T-helper 17 cell (primary cell): ENCODE measurements at regions not wholly inside any gene's neighbourhood (a gene's known extent, or its start where the extent isn't known, plus 50 kb on each side); places are given as distances from the start of the nearest gene placed in this dataset.
A peak's percentile ranks its signal among the peaks of the same experiment; 100 is the strongest.

Experiments
- ATAC-seq: fragments of 150-1000 bp; cut with Tn5 transposase; 2 replicates; pipeline ENCODE4 v1.10.0; 2021; ENCODE audit warnings: mild to moderate bottlenecking, moderate library complexity
- DNase-seq, 3 donors: peaks; one replicate each; pipeline versions ENCODE4 v3.0.0 to v3.0.0-alpha.2; 2020 to 2021
- H3K9me3 ChIP-seq: one replicate; pipeline ENCODE4 v1.7.0; 2013; ENCODE audit warnings: low read length, mild to moderate bottlenecking; ENCODE audit not compliant: control insufficient read depth, poor library complexity, severe bottlenecking
- H3K27ac Mint-ChIP-seq: one replicate; pipeline ENCODE4 v1.8.0; 2022; ENCODE audit warnings: mild to moderate bottlenecking, moderate library complexity, mixed read lengths
- H3K27me3 Mint-ChIP-seq: one replicate; pipeline ENCODE4 v1.8.0; 2022; ENCODE audit warnings: mixed read lengths
- H3K36me3 Mint-ChIP-seq: one replicate; pipeline ENCODE4 v1.8.0; 2022; ENCODE audit warnings: low read depth, mixed read lengths
- H3K4me1 Mint-ChIP-seq: one replicate; pipeline ENCODE4 v1.8.0; 2022; ENCODE audit warnings: mild to moderate bottlenecking, mixed read lengths
- H3K4me3 Mint-ChIP-seq: one replicate; pipeline ENCODE4 v1.8.0; 2022; ENCODE audit warnings: mild to moderate bottlenecking, moderate library complexity, mixed read lengths

DNA sequence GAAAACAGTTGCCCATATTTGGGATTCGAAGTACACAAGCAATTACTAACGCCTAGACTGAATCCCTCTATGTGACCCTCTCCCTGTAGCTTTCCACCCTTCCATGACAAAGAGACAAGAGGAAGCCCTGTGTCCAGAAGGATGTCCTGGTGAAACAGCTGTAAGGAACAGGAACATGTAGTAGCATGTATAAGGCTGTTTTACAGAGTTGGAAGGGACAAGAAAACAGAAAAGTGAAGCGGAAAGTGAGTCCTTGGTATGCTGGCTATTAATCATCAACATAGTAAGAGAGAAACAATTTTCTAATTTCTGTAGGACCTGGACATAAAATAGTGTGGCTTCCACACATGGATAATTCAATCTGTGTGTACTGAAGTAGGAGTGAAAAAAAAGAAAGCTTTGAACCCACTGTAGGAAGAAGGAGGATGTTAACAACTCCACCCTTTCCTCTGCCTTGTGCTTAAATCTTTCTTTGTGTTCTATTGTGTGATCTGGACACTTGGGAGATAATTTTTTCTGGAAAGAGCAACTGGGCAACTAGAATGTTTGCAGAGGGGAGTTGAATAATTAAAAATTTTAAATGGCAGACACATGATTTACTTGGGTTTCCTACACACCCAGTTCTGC is 162.3 kb upstream of the ZSWIM2 start:
- H3K4me3 Mint-ChIP-seq: no peak overlapping the region
- DNase-seq (no peak), ATAC-seq (no peak)
- H3K4me1 Mint-ChIP-seq: no peaks in the 10 kb centered on the region
- no peaks in the 10 kb centered on the region for H3K36me3 Mint-ChIP-seq
- no peaks in the 10 kb centered on the region for H3K27me3 Mint-ChIP-seq
- H3K27ac Mint-ChIP-seq: no peak overlapping the region
- no peaks in the 10 kb centered on the region for H3K9me3 ChIP-seq

DNA sequence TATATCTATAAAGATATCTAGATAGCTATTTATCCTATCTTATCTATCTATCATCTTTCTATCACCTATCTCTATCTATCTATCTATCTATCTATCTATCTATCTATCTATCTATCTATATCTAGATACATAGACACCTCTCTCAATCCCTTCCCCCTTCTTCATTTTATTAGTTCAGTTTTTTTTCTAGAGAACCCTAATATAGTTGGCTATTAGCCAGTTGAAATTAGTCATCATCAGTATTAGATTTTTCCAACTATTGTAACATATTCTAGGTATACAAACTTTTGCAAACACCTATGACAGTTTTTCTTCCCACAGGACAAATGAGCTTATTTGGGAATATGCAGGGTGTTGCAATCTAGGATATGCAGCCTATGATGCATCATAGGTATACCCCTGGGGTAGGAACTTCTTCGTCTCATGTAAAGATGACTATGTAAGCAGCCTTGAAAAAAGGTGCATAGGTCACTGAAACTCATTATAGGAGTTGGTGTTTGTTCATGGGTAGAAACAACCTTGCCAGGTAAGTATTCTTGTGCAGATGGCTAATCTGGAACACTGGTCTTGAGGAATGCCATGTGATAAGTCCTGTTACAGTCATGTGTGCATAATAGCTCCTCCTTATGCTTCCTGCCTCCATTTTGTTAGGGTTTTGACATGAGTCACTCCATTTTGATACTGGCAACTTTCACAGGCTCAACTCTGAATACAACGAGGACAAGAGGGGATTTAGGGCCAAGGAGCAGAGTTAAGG is 160.7 kb upstream of the ZSWIM2 start:
- ATAC-seq: no peak
- no peak for DNase-seq
- no peaks in the 10 kb centered on the region for H3K4me1 Mint-ChIP-seq
- H3K9me3 ChIP-seq: no peaks in the 10 kb centered on the region
- H3K27me3 Mint-ChIP-seq: no peaks in the 10 kb centered on the region
- no peak overlapping the region for H3K27ac Mint-ChIP-seq
- no peak overlapping the region for H3K4me3 Mint-ChIP-seq
- no peaks in the 10 kb centered on the region for H3K36me3 Mint-ChIP-seq

DNA sequence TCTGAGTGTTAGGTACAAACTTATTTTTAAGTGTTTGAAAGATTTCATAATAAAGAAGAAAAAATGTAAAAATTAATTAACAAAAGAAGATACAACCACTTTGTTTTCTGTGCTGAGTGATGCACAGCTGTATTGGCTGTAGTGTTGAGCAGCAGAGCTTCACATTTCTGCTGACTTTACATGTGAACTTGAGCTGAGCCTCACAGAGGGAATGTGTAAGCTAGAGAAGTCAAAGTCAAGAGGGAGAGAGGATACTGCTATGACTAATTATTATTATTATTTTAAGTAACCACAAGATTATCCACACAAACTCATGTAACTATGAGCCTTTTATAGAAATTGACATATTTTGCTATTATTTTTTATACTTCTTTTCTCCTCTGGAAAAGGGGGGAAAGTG is 159.1 kb upstream of the ZSWIM2 start:
- H3K4me3 Mint-ChIP-seq: no peak overlapping the region
- peaks cover 6% of the 10 kb centered on the region for H3K27me3 Mint-ChIP-seq
- DNase-seq (no peak), ATAC-seq (no peak)
- no peaks in the 10 kb centered on the region for H3K36me3 Mint-ChIP-seq
- H3K4me1 Mint-ChIP-seq: no peaks in the 10 kb centered on the region
- no peaks in the 10 kb centered on the region for H3K9me3 ChIP-seq
- no peak overlapping the region for H3K27ac Mint-ChIP-seq

DNA sequence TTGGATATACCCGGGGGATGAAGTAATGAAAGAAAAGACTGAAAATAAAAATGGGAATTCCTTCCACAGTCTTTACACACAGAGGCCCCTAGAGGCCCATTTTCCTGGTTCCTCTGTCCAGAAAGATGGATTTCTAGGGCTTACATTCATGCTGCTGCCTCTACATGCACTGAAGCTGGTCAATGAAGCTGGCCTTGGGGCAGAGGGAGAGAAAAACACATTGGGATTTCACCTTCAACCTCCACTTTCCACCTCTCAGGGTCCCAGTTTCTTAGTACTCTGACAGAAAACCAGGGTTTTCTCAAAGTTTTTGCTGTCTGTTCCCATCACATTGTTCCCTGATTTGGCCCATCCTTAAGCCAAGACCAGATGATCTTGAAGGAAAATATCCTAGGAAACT is 154.6 kb upstream of the ZSWIM2 start:
- Mint-ChIP-seq H3K4me3 (no peak overlapping the region), H3K27me3 (peaks cover 6% of the 10 kb centered on the region), H3K27ac (no peak overlapping the region), H3K36me3 (no peaks in the 10 kb centered on the region), H3K4me1 (no peaks in the 10 kb centered on the region)
- no peaks in the 10 kb centered on the region for H3K9me3 ChIP-seq
- ATAC-seq (no peak), DNase-seq (no peak)

GRCh38 chr2:187003038-187003554 is 154.1 kb upstream of the ZSWIM2 start:
- no peak overlapping the region for H3K27ac Mint-ChIP-seq
- H3K9me3 ChIP-seq: no peaks in the 10 kb centered on the region
- peaks cover 6% of the 10 kb centered on the region for H3K27me3 Mint-ChIP-seq
- no peaks in the 10 kb centered on the region for H3K4me1 Mint-ChIP-seq
- no peak overlapping the region for H3K4me3 Mint-ChIP-seq
- H3K36me3 Mint-ChIP-seq: no peaks in the 10 kb centered on the region
- ATAC-seq (peak; percentile 36), DNase-seq (no peak)

DNA sequence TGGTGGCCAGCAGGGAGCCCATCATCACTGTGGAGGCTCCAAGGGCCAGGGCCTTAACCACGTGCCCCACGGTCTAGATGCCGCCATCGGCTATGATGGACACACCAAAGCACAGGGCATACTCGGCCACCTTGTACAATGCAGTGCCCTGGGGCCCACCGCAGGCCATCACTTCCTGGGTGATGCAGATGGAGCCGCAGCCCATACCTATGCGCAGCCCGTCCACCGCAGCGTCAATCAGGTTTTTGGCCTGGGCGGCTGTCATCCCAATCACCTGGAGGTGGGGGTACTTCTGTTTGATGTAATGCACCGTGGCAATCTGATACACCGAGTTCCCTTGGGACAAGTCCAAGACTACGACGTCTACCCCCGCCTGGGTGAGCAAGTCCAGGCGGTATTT is 153.3 kb upstream of the ZSWIM2 start:
- no peaks in the 10 kb centered on the region for H3K4me1 Mint-ChIP-seq
- DNase-seq: no peak
- no peak overlapping the region for H3K27ac Mint-ChIP-seq
- ATAC-seq: no peak
- H3K36me3 Mint-ChIP-seq: no peaks in the 10 kb centered on the region
- H3K27me3 Mint-ChIP-seq: peaks cover 6% of the 10 kb centered on the region
- H3K9me3 ChIP-seq: no peaks in the 10 kb centered on the region
- no peak overlapping the region for H3K4me3 Mint-ChIP-seq

- H3K27me3 Mint-ChIP-seq: peaks cover 6% of the 10 kb centered on the region
- DNase-seq (no peak), ATAC-seq (no peak)
- H3K9me3 ChIP-seq: no peaks in the 10 kb centered on the region
- no peak overlapping the region for H3K27ac Mint-ChIP-seq
- no peaks in the 10 kb centered on the region for H3K4me1 Mint-ChIP-seq
- no peaks in the 10 kb centered on the region for H3K36me3 Mint-ChIP-seq
- H3K4me3 Mint-ChIP-seq: no peak overlapping the region
These were observed 152.3 kb upstream of the ZSWIM2 start for GRCh38 chr2:187001248-187001647.

DNA sequence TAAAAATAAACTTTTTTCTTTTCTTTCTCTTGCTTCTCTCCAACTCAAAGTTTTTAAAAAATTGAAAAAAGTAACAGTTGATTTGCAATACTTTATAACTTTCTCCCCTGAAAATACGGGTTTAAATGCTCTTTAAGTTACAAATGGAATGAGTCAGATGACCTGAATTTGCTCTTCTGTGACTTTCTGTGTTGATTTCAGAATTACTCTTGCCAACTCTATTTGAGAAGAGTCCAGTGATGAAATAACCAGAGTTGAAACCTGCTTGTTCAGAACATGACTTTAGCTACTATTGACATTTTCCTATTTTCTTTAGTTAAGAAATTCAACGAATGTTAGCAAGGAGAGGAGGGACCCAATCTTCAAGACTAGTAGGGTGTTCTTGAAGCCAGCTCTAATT is 146.1 kb upstream of the ZSWIM2 start:
- DNase-seq (no peak), ATAC-seq (no peak)
- H3K4me1 Mint-ChIP-seq: no peaks in the 10 kb centered on the region
- no peak overlapping the region for H3K4me3 Mint-ChIP-seq
- H3K27ac Mint-ChIP-seq: no peak overlapping the region
- H3K27me3 Mint-ChIP-seq: no peaks in the 10 kb centered on the region
- H3K36me3 Mint-ChIP-seq: no peaks in the 10 kb centered on the region
- no peaks in the 10 kb centered on the region for H3K9me3 ChIP-seq

DNA sequence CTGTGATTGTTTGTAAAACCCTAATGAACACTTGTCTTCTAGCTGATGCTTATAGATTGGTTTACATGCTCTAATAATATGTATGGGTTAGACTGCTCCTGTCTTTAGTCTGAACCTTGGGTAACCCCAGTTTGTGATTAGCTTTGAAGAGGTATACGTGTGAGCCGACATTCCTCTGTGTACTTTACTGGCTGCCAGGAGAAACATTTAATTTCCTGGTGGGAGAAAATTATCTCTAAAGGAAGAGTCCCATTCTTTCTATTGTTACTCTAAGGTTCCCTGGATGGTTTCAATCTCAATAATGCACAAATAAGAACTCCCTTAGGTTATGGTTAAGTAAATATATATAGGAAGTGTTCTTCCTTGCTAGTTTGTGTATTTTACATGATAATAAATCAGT is 143.6 kb upstream of the ZSWIM2 start:
- DNase-seq (no peak), ATAC-seq (no peak)
- H3K27me3 Mint-ChIP-seq: no peaks in the 10 kb centered on the region
- H3K36me3 Mint-ChIP-seq: no peaks in the 10 kb centered on the region
- H3K27ac Mint-ChIP-seq: no peak overlapping the region
- no peaks in the 10 kb centered on the region for H3K9me3 ChIP-seq
- no peak overlapping the region for H3K4me3 Mint-ChIP-seq
- no peaks in the 10 kb centered on the region for H3K4me1 Mint-ChIP-seq

- H3K4me3 Mint-ChIP-seq: no peak overlapping the region
- H3K27ac Mint-ChIP-seq: no peak overlapping the region
- H3K27me3 Mint-ChIP-seq: no peaks in the 10 kb centered on the region
- H3K9me3 ChIP-seq: no peaks in the 10 kb centered on the region
- no peaks in the 10 kb centered on the region for H3K36me3 Mint-ChIP-seq
- no peaks in the 10 kb centered on the region for H3K4me1 Mint-ChIP-seq
- DNase-seq (no peak), ATAC-seq (no peak)
These were observed 142.9 kb upstream of the ZSWIM2 start for GRCh38 chr2:186991766-186992417.

GRCh38 chr2:186984966-186985365 is 136.0 kb upstream of the ZSWIM2 start:
- Mint-ChIP-seq H3K4me1 (no peaks in the 10 kb centered on the region), H3K27me3 (no peaks in the 10 kb centered on the region), H3K27ac (no peak overlapping the region), H3K36me3 (no peaks in the 10 kb centered on the region), H3K4me3 (no peak overlapping the region)
- no peak for DNase-seq
- no peaks in the 10 kb centered on the region for H3K9me3 ChIP-seq
- ATAC-seq: no peak

DNA sequence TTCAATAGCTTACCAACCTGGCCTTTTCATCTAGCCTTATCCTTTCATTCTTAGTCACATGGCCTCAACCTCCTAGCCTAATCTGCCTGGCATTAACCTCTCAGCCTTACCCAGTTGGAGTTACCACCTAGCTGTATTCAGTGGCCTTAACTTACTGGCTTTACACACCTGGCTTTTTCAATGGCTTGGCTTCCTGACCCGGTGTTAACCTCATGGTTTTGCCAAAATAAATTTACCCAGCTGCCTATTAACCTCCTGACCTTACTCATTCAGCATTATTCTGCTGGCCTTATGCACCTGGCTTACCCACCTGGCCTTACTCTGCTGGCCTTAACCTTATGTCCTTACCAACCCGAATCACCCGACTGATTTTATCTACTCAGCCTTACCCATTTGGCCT is 135.5 kb upstream of the ZSWIM2 start:
- Mint-ChIP-seq H3K4me1 (no peaks in the 10 kb centered on the region), H3K27ac (no peak overlapping the region), H3K36me3 (no peaks in the 10 kb centered on the region), H3K4me3 (no peak overlapping the region), H3K27me3 (no peaks in the 10 kb centered on the region)
- DNase-seq (no peak), ATAC-seq (no peak)
- H3K9me3 ChIP-seq: no peaks in the 10 kb centered on the region

DNA sequence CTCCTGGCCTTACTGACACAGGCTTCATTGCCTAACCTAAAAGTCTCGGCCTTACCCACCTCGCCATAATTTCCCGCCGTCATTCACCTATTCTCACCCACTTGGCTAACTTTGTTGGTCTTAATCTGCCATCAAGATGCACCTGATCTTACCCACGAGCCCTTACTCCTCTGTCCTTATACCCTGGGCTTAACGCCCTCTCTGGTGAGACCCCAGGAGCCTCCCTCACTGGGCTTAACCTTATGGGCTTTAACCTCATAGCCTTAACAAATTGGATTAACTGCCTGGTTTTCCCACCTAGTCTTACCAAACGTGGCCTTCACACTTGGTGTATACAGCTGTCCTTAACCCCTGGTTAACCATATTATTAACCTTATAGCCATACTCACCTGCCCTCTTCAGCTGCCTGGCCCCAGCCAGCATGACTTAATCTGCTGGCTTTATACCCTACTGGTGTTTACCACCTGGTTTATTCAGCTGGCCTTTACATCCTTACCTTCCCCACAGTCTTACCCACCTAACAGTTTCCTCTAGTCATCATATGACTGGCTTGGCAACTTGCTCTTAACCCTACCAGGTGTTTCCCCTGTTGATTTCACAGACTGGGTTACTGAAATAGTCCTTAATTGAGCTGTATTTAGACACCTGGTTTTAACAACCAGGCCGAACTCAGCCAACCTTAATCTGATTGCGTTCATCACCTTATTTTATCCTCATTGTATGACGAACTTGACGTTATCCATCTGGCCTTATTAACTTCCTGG is 132.0 kb upstream of the ZSWIM2 start:
- H3K9me3 ChIP-seq: no peaks in the 10 kb centered on the region
- Mint-ChIP-seq H3K4me1 (no peaks in the 10 kb centered on the region), H3K27ac (no peak overlapping the region), H3K4me3 (no peak overlapping the region), H3K27me3 (no peaks in the 10 kb centered on the region), H3K36me3 (no peaks in the 10 kb centered on the region)
- DNase-seq (no peak), ATAC-seq (no peak)
